Smooth muscle cell (in vitro differentiated cells): ENCODE measurements at regions not wholly inside any gene's neighbourhood (a gene's known extent, or its start where the extent isn't known, plus 50 kb on each side); places are given as distances from the start of the nearest gene placed in this dataset.

Experiments used
- DNase-seq: peaks from one replicate; lab custom pipeline; 2025; ENCODE audit not compliant: unreplicated experiment; lab: John Stamatoyannopoulos, UW
- H2AFZ ChIP-seq: fragments of 200-600 bp; sonication (generic); 2 replicates; pipeline ENCODE4 v1.6.0; 2016; ENCODE audit warnings: antibody characterized with exemption, low read depth, mild to moderate bottlenecking
- H3F3A ChIP-seq: fragments of 200-600 bp; sonication (generic); 2 replicates; pipeline ENCODE4 v1.6.0; 2017; ENCODE audit warnings: antibody characterized with exemption, low read depth
- H3K27ac ChIP-seq: fragments of 200-600 bp; sonication (generic); 2 replicates; pipeline ENCODE4 v1.5.1; 2016; ENCODE audit warnings: low read depth, mild to moderate bottlenecking
- H3K27me3 ChIP-seq: fragments of 200-600 bp; sonication (generic); 2 replicates; pipeline ENCODE4 v1.6.1; 2016; ENCODE audit warnings: low read depth, mild to moderate bottlenecking
- H3K36me3 ChIP-seq: fragments of 200-600 bp; sonication (generic); 2 replicates; pipeline ENCODE4 v1.5.1; 2016; ENCODE audit warnings: low read depth
- H3K4me1 ChIP-seq: fragments of 200-600 bp; sonication (generic); 2 replicates; pipeline ENCODE4 v1.5.1; 2016; ENCODE audit warnings: low read depth
- H3K4me2 ChIP-seq: fragments of 200-600 bp; sonication (generic); 2 replicates; pipeline ENCODE4 v1.6.0; 2016; ENCODE audit warnings: mild to moderate bottlenecking
- H3K4me3 ChIP-seq: fragments of 200-600 bp; sonication (generic); 2 replicates; pipeline ENCODE4 v1.5.1; 2016; ENCODE audit warnings: mild to moderate bottlenecking
- H3K79me2 ChIP-seq: fragments of 200-600 bp; sonication (generic); 2 replicates; pipeline ENCODE4 v1.6.0; 2016; ENCODE audit warnings: low read depth, mild to moderate bottlenecking
- H3K9ac ChIP-seq: fragments of 200-600 bp; sonication (generic); 2 replicates; pipeline ENCODE4 v1.6.0; 2016; ENCODE audit warnings: low read depth
- H3K9me3 ChIP-seq: fragments of 200-600 bp; sonication (generic); replicated peaks from 2 replicates; pipeline ENCODE4 v1.5.1; 2016; ENCODE audit warnings: low read depth
- H4K20me1 ChIP-seq: fragments of 200-600 bp; sonication (generic); 2 replicates; pipeline ENCODE4 v1.6.0; 2016; ENCODE audit warnings: low read depth
- CTCF ChIP-seq: fragments of 200-600 bp; sonication (generic); IDR thresholded peaks from 2 replicates; pipeline ENCODE4 v1.5.1; 2017; ENCODE audit warnings: borderline replicate concordance, mild to moderate bottlenecking, antibody characterized with exemption; ENCODE audit not compliant: insufficient read depth, poor library complexity, severe bottlenecking
- WGBS: methylation state at CpG from one replicate; pipeline ENCODE4 v1.1.7; 2016; ENCODE audit warnings: low lambda C conversion rate; 5-methylcytosine and 5-hydroxymethylcytosine counted together

GRCh38 chr5:68995845-68996545 is 97.8 kb upstream of the SLC30A5 start:
- 85% methylated on average over 11 of the region's 11 CpGs for WGBS
- DNase-seq: no peak
- no peaks in the 10 kb centered on the region for H3F3A ChIP-seq
- H3K4me1 ChIP-seq: no peaks in the 10 kb centered on the region
- no peak for TF ChIP-seq CTCF
- H3K9me3 ChIP-seq: no peaks in the 10 kb centered on the region
- H3K79me2 ChIP-seq: no peaks in the 10 kb centered on the region
- H2AFZ ChIP-seq: no peak overlapping the region
- no peak overlapping the region for H3K27ac ChIP-seq
- no peaks in the 10 kb centered on the region for H4K20me1 ChIP-seq
- H3K4me2 ChIP-seq: no peak overlapping the region
- H3K9ac ChIP-seq: no peak overlapping the region
- H3K4me3 ChIP-seq: no peak overlapping the region
- no peaks in the 10 kb centered on the region for H3K36me3 ChIP-seq
- H3K27me3 ChIP-seq: no peaks in the 10 kb centered on the region

- Histone ChIP-seq H3K9ac (no peak overlapping the region), H3K4me3 (no peak overlapping the region), H3K27ac (no peak overlapping the region), H3K4me2 (no peak overlapping the region), H3F3A (no peaks in the 10 kb centered on the region), H3K79me2 (no peaks in the 10 kb centered on the region), H3K36me3 (no peaks in the 10 kb centered on the region), H2AFZ (no peak overlapping the region), H4K20me1 (no peaks in the 10 kb centered on the region), H3K9me3 (no peaks in the 10 kb centered on the region), H3K27me3 (no peaks in the 10 kb centered on the region), H3K4me1 (no peaks in the 10 kb centered on the region)
- no peak for DNase-seq
- WGBS: 90% methylated on average over 3 of the region's 3 CpGs
- no peak for TF ChIP-seq CTCF
Measured at GRCh38 chr5:68999181-68999580, 94.6 kb upstream of the SLC30A5 start.

GRCh38 chr5:69000216-69000919 is 93.4 kb upstream of the SLC30A5 start:
- no peaks in the 10 kb centered on the region for H4K20me1 ChIP-seq
- no peaks in the 10 kb centered on the region for H3K27me3 ChIP-seq
- WGBS: 94% methylated on average over 5 of the region's 5 CpGs
- no peak overlapping the region for H3K4me3 ChIP-seq
- DNase-seq: no peak
- H3K9me3 ChIP-seq: no peaks in the 10 kb centered on the region
- H3K79me2 ChIP-seq: no peaks in the 10 kb centered on the region
- H2AFZ ChIP-seq: no peak overlapping the region
- H3K27ac ChIP-seq: no peak overlapping the region
- H3K9ac ChIP-seq: no peak overlapping the region
- H3K36me3 ChIP-seq: no peaks in the 10 kb centered on the region
- H3F3A ChIP-seq: no peaks in the 10 kb centered on the region
- no peak for TF ChIP-seq CTCF
- H3K4me1 ChIP-seq: no peaks in the 10 kb centered on the region
- H3K4me2 ChIP-seq: no peak overlapping the region
